ENCODE measurements at regions not wholly inside any gene's neighbourhood (a gene's known extent, or its start where the extent isn't known, plus 50 kb on each side); places are given as distances from the start of the nearest gene placed in this dataset.

GRCh38 chr11:80598905-80599304, 1158.1 kb upstream of the TENM4 start:
- no peak for TF ChIP-seq POLR2A (IDR thresholded peaks at IDR 0.05; ENCODE audit: low read depth, low read length)
- no peak for TF ChIP-seq POLR2AphosphoS5 (IDR thresholded peaks at IDR 0.05; ENCODE audit: low read depth, low read length)
- no peak for TF ChIP-seq TAF1 (IDR thresholded peaks at IDR 0.05; ENCODE audit: borderline replicate concordance, low read depth, low read length)

All from GM12892 (cell line).